Upper lobe of left lung (tissue), 4 donors: ENCODE measurements at regions not wholly inside any gene's neighbourhood (a gene's known extent, or its start where the extent isn't known, plus 50 kb on each side); places are given as distances from the start of the nearest gene placed in this dataset.

Source experiments
- CTCF ChIP-seq, 6 experiments: fragments of 450-650 bp in 4 of 6; fragments of 200-600 bp in 2 of 6; sonication (generic) in 2 of 6; IDR thresholded peaks; one replicate each; pipeline ENCODE4 v1.5.1; 2016 to 2019; ENCODE audit warnings: antibody characterized with exemption in 6 of 6
- EP300 ChIP-seq, 4 donors: sonication (generic); formaldehyde crosslinking; IDR thresholded peaks; one replicate each; pipeline ENCODE4 v1.5.1; 2017; ENCODE audit warnings: antibody characterized with exemption in 4 of 4, control low read depth in 2 of 4
- POLR2A ChIP-seq, 4 donors: fragments of 450-650 bp; IDR thresholded peaks; one replicate each; pipeline ENCODE4 v1.5.1; 2016 to 2017; ENCODE audit warnings: antibody characterized with exemption in 4 of 4, mild to moderate bottlenecking in 2 of 4

- TF ChIP-seq EP300 (IDR thresholded peaks at IDR 0.05) = no peak
- TF ChIP-seq CTCF (IDR thresholded peaks at IDR 0.05) = no peak
- TF ChIP-seq POLR2A (IDR thresholded peaks at IDR 0.05) = no peak
Measured at GRCh38 chr12:98295681-98296080, 219.7 kb upstream of the TMPO start.
